SK-N-SH (cell line): ENCODE measurements at regions not wholly inside any gene's neighbourhood (a gene's known extent, or its start where the extent isn't known, plus 50 kb on each side); places are given as distances from the start of the nearest gene placed in this dataset.

Experiments used
- CTCF ChIA-PET: fragments of 300-600, 350-600 bp; formaldehyde crosslinking; extraction: SDS; loops from one replicate; lab custom pipeline; 2021; lab: Yijun Ruan, JAX
- POLR2A ChIA-PET: fragments of 350-600 bp; sonication (Branson Sonifier 250); formaldehyde crosslinking; extraction: SDS; loops from one replicate; lab custom pipeline; 2020; ENCODE audit warnings: antibody characterized with exemption, inconsistent platforms; lab: Yijun Ruan, JAX
- DNase-seq: peaks from one replicate; pipeline ENCODE4 v3.0.0; 2012
- H2AFZ ChIP-seq: fragments of 200-600 bp; sonication (generic); 2 replicates; pipeline ENCODE4 v1.8.1; 2016; ENCODE audit warnings: antibody characterized with exemption, mild to moderate bottlenecking, low read depth
- H3F3A ChIP-seq: fragments of 200-600 bp; sonication (generic); replicated peaks from 2 replicates; pipeline ENCODE3; 2016; ENCODE audit warnings: antibody characterized with exemption, mild to moderate bottlenecking; ENCODE audit not compliant: insufficient read depth
- H3K27ac ChIP-seq, 2 experiments: fragments of 200-500 bp in 1 of 2; fragments of 200-600 bp in 1 of 2; sonication (Bioruptor generic) in 1 of 2; sonication (generic), shearing (Covaris generic) in 1 of 2; 2 replicates each; pipeline versions ENCODE4 v1.5.1 to v1.6.1; 2014 to 2016; ENCODE audit warnings: low read depth in 2 of 2, inconsistent platforms in 1 of 2, low read length in 1 of 2, mild to moderate bottlenecking in 1 of 2, mixed read lengths in 1 of 2
- H3K27me3 ChIP-seq: fragments of 200-600 bp; sonication (generic), shearing (Covaris generic); 2 replicates; pipeline ENCODE4 v1.6.1; 2016; ENCODE audit warnings: mixed run types; ENCODE audit not compliant: insufficient read depth
- H3K36me3 ChIP-seq, 2 experiments: fragments of 200-500 bp in 1 of 2; fragments of 200-600 bp in 1 of 2; sonication (Bioruptor generic) in 1 of 2; sonication (generic) in 1 of 2; replicated peaks in 1 of 2; 2 replicates each; pipeline versions ENCODE3 to v1.5.1; 2014 to 2016; ENCODE audit warnings: low read length in 1 of 2, mild to moderate bottlenecking in 1 of 2; ENCODE audit not compliant: insufficient read depth in 2 of 2, control insufficient read depth in 1 of 2
- H3K4me1 ChIP-seq, 2 experiments: fragments of 200-500 bp in 1 of 2; fragments of 200-600 bp in 1 of 2; sonication (Bioruptor generic) in 1 of 2; sonication (generic), shearing (Covaris generic) in 1 of 2; 2 replicates each; pipeline versions ENCODE4 v1.5.1 to v1.6.1; 2014 to 2016; ENCODE audit warnings: low read depth in 1 of 2, low read length in 1 of 2, mixed run types in 1 of 2; ENCODE audit not compliant: insufficient read depth in 2 of 2, control insufficient read depth in 1 of 2
- H3K4me2 ChIP-seq: fragments of 200-600 bp; sonication (generic), shearing (Covaris generic); 2 replicates; pipeline ENCODE4 v1.6.1; 2017; ENCODE audit warnings: mixed run types
- H3K4me3 ChIP-seq, 2 experiments: fragments of 200-500 bp in 1 of 2; fragments of 200-600 bp in 1 of 2; sonication (Bioruptor generic) in 1 of 2; sonication (generic), shearing (Covaris generic) in 1 of 2; 2 replicates each; pipeline versions ENCODE4 v1.5.1 to v1.8.1; 2014 to 2016; ENCODE audit warnings: low read depth in 2 of 2, inconsistent platforms in 1 of 2, low read length in 1 of 2, mild to moderate bottlenecking in 1 of 2, mixed read lengths in 1 of 2, moderate library complexity in 1 of 2
- H3K79me2 ChIP-seq: fragments of 200-600 bp; sonication (generic); 2 replicates; pipeline ENCODE4 v1.8.1; 2017; ENCODE audit warnings: mild to moderate bottlenecking; ENCODE audit not compliant: insufficient read depth
- H3K9ac ChIP-seq: fragments of 200-600 bp; sonication (generic); 2 replicates; pipeline ENCODE4 v1.6.1; 2017; ENCODE audit warnings: mixed run types
- H3K9me2 ChIP-seq: fragments of 200-600 bp; sonication (generic); 2 replicates; pipeline ENCODE4 v1.6.1; 2017; ENCODE audit warnings: mixed run types
- H3K9me3 ChIP-seq: fragments of 200-600 bp; sonication (generic); 2 replicates; pipeline ENCODE4 v1.6.1; 2017; ENCODE audit warnings: mixed run types, mild to moderate bottlenecking, moderate library complexity
- H4K20me1 ChIP-seq: fragments of 200-600 bp; sonication (generic); 2 replicates; pipeline ENCODE4 v1.6.1; 2017; ENCODE audit warnings: mild to moderate bottlenecking, mixed run types; ENCODE audit not compliant: insufficient read depth
- ELF1 ChIP-seq: IDR thresholded peaks from 2 replicates; pipeline ENCODE4 v1.4.0; 2012
- EP300 ChIP-seq, 2 experiments: IDR thresholded peaks; 2 replicates each; pipeline versions ENCODE4 v1.4.0 to v1.6.1; 2012; ENCODE audit warnings: borderline replicate concordance in 1 of 2, low read depth in 1 of 2, low read length in 1 of 2
- FOSL2 ChIP-seq: IDR thresholded peaks from 2 replicates; pipeline ENCODE4 v1.4.0; 2012; ENCODE audit warnings: low read depth, mild to moderate bottlenecking, moderate library complexity, borderline replicate concordance
- FOXJ3 ChIP-seq: sonication (generic); formaldehyde crosslinking; IDR thresholded peaks from 2 replicates; pipeline ENCODE4 v1.5.1; 2020; ENCODE audit warnings: mild to moderate bottlenecking, missing genetic modification reagents
- FOXM1 ChIP-seq: IDR thresholded peaks from 2 replicates; pipeline ENCODE4 v1.4.0; 2012; ENCODE audit warnings: low read depth, mild to moderate bottlenecking
- GABPA ChIP-seq: IDR thresholded peaks from 2 replicates; pipeline ENCODE4 v1.4.0; 2012; ENCODE audit warnings: low read depth, mild to moderate bottlenecking
- GATA2 ChIP-seq: sonication (generic); formaldehyde crosslinking; IDR thresholded peaks from 2 replicates; pipeline ENCODE4 v1.5.0; 2020; ENCODE audit warnings: mild to moderate bottlenecking, missing genetic modification reagents
- JUND ChIP-seq: IDR thresholded peaks from 2 replicates; pipeline ENCODE4 v1.4.0; 2012
- NFIC ChIP-seq: IDR thresholded peaks from 2 replicates; pipeline ENCODE4 v1.4.0; 2012; ENCODE audit warnings: borderline replicate concordance
- NRF1 ChIP-seq: IDR thresholded peaks from 2 replicates; pipeline ENCODE4 v1.6.1; 2012; ENCODE audit warnings: low read depth, mild to moderate bottlenecking, low read length
- POLR2AphosphoS5 ChIP-seq: IDR thresholded peaks from 2 replicates; pipeline ENCODE4 v1.6.1; 2012; ENCODE audit warnings: low read depth, low read length
- RAD21 ChIP-seq: IDR thresholded peaks from 2 replicates; pipeline ENCODE4 v1.6.1; 2012; ENCODE audit warnings: mild to moderate bottlenecking, low read length
- RCOR1 ChIP-seq: fragments of 150-350 bp; IDR thresholded peaks from 2 replicates; pipeline ENCODE4 v1.6.1; 2017; ENCODE audit warnings: antibody characterized with exemption, low read length
- RXRA ChIP-seq: IDR thresholded peaks from 2 replicates; pipeline ENCODE4 v1.4.0; 2012; ENCODE audit warnings: low read depth, mild to moderate bottlenecking, borderline replicate concordance
- SIN3A ChIP-seq: IDR thresholded peaks from 2 replicates; pipeline ENCODE4 v1.6.1; 2012; ENCODE audit warnings: low read depth, mild to moderate bottlenecking, low read length, moderate library complexity, borderline replicate concordance
- SMC3 ChIP-seq: IDR thresholded peaks from 2 replicates; pipeline ENCODE4 v1.6.1; 2012; ENCODE audit warnings: low read depth, low read length, improper control_type of control experiment
- TAF1 ChIP-seq: IDR thresholded peaks from 2 replicates; pipeline ENCODE4 v1.6.1; 2012; ENCODE audit warnings: low read depth, mild to moderate bottlenecking, low read length, moderate library complexity, borderline replicate concordance
- TEAD4 ChIP-seq: IDR thresholded peaks from 2 replicates; pipeline ENCODE4 v1.4.0; 2012; ENCODE audit warnings: mild to moderate bottlenecking, borderline replicate concordance; ENCODE audit not compliant: insufficient read depth
- WGBS: methylation state at CpG from one replicate; pipeline ENCODE4 v1.1.6; 2017; ENCODE audit warnings: low lambda C conversion rate; 5-methylcytosine and 5-hydroxymethylcytosine counted together
- TF ChIP-seq, protein P1 (sequence below): IDR thresholded peaks from 2 replicates; pipeline ENCODE4 v1.4.0; 2012; ENCODE audit warnings: low read depth
- TF ChIP-seq, protein P2 (sequence below): fragments of 150-350 bp; IDR thresholded peaks from 2 replicates; pipeline ENCODE4 v1.6.1; 2017; ENCODE audit warnings: antibody characterized with exemption, low read length, low read depth, borderline replicate concordance
- TF ChIP-seq, protein P3 (sequence below): IDR thresholded peaks from 2 replicates; pipeline ENCODE4 v1.4.0; 2012; ENCODE audit warnings: low read depth, borderline replicate concordance
- TF ChIP-seq, protein P4 (sequence below): fragments of 150-350 bp; IDR thresholded peaks from 2 replicates; pipeline ENCODE4 v1.6.1; 2016; ENCODE audit warnings: mild to moderate bottlenecking, low read depth, low read length

DNA sequence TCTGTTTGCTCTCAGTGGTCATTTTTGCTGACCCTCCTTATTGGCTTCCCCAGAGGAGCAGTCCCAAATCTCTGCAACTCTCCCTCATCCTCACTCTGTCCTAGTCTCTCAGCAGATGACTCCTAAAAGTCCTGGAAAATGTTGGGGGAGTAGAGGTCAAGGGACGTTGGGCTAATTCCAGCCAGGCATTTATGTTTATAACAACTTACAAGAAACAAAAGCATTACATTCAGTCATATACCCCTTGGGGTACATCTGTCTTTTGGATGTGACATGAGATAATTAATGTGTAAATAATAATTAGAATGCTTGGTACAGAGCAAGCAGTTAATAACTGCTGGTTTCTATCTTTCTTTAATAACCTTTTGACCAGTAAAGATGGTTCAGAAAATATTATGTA, 176.2 kb downstream of the YTHDC2 start (continued):
- TF ChIP-seq, protein P1, sequence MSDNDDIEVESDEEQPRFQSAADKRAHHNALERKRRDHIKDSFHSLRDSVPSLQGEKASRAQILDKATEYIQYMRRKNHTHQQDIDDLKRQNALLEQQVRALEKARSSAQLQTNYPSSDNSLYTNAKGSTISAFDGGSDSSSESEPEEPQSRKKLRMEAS, result no peak
- TF ChIP-seq FOXM1 (no peak), FOSL2 (no peak), RCOR1 (no peak), JUND (no peak), RAD21 (no peak), POLR2AphosphoS5 (no peak), NFIC (no peak), EP300 (IDR thresholded peaks at IDR 0.05; ENCODE audit: borderline replicate concordance in 1 of 2, low read depth in 1 of 2, low read length in 1 of 2) (no peak), SMC3 (no peak), TEAD4 (no peak)

DNA sequence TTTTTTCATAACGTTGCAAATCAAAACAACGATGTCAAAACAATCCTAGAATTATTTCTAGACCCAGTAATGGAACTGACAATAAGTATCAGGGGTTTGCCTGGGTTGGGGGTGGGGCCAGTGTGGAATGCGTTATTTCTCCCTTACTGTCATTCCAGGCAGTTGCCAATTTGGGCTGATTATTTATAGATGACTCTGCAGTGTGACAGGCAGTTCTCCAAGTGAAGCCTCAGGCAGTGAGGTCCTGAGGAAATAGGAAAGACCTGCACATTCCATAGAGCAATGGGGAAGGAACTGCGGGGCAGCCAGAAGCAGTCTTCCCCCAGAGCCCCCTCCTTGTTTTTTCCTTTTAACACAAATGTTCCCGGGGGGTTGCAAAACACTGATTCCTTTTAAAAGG, 179.0 kb downstream of the YTHDC2 start:
- no peak overlapping the region for H2AFZ ChIP-seq
- peaks cover 11% of the 10 kb centered on the region; the same call in 1 of the 2 replicates for H3K27me3 ChIP-seq
- no peak overlapping the region for H3K4me2 ChIP-seq
- no peaks in the 10 kb centered on the region for H3K79me2 ChIP-seq
- H3K27ac ChIP-seq, result no peak overlapping the region
- no peaks in the 10 kb centered on the region for H3K4me1 ChIP-seq
- H3K9me2 ChIP-seq, result no peaks in the 10 kb centered on the region
- no peak overlapping the region for H3K9ac ChIP-seq
- POLR2A ChIA-PET, result no interaction called here
- no peak for DNase-seq
- WGBS, result 1% methylated on average over 5 of the region's 5 CpGs
- TF ChIP-seq POLR2AphosphoS5, result no peak
- TF ChIP-seq RCOR1, result no peak
- no peak for TF ChIP-seq FOXJ3
- no peak for TF ChIP-seq GATA2 (CRISPR knock-in tag)
- TF ChIP-seq SIN3A, result no peak
- no peak for TF ChIP-seq ELF1
- TF ChIP-seq, protein P2, sequence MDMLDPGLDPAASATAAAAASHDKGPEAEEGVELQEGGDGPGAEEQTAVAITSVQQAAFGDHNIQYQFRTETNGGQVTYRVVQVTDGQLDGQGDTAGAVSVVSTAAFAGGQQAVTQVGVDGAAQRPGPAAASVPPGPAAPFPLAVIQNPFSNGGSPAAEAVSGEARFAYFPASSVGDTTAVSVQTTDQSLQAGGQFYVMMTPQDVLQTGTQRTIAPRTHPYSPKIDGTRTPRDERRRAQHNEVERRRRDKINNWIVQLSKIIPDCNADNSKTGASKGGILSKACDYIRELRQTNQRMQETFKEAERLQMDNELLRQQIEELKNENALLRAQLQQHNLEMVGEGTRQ, result no peak
- no peak for TF ChIP-seq SMC3
- TF ChIP-seq GABPA, result no peak
- TF ChIP-seq TAF1, result no peak
- no peak for TF ChIP-seq RXRA
- no peak for TF ChIP-seq NRF1
- TF ChIP-seq, protein P3, sequence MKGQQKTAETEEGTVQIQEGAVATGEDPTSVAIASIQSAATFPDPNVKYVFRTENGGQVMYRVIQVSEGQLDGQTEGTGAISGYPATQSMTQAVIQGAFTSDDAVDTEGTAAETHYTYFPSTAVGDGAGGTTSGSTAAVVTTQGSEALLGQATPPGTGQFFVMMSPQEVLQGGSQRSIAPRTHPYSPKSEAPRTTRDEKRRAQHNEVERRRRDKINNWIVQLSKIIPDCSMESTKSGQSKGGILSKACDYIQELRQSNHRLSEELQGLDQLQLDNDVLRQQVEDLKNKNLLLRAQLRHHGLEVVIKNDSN, result no peak
- TF ChIP-seq EP300 (IDR thresholded peaks at IDR 0.05; ENCODE audit: borderline replicate concordance in 1 of 2, low read depth in 1 of 2, low read length in 1 of 2), result no peak
- TF ChIP-seq, protein P4, sequence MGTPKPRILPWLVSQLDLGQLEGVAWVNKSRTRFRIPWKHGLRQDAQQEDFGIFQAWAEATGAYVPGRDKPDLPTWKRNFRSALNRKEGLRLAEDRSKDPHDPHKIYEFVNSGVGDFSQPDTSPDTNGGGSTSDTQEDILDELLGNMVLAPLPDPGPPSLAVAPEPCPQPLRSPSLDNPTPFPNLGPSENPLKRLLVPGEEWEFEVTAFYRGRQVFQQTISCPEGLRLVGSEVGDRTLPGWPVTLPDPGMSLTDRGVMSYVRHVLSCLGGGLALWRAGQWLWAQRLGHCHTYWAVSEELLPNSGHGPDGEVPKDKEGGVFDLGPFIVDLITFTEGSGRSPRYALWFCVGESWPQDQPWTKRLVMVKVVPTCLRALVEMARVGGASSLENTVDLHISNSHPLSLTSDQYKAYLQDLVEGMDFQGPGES, result no peak
- TF ChIP-seq, all 33 proteins: peak for 0
- Histone ChIP-seq H3F3A (no peaks in the 10 kb centered on the region), H3K36me3 (no peaks in the 10 kb centered on the region), H3K4me3 (no peak overlapping the region), H4K20me1 (no peaks in the 10 kb centered on the region), H3K9me3 (no peaks in the 10 kb centered on the region)
- CTCF ChIA-PET, result no interaction called here
